Neural crest cell (in vitro differentiated cells): ENCODE measurements at regions not wholly inside any gene's neighbourhood (a gene's known extent, or its start where the extent isn't known, plus 50 kb on each side); places are given as distances from the start of the nearest gene placed in this dataset.

Experiments
- DNase-seq: peaks from one replicate; pipeline ENCODE4 v3.0.0; 2021; ENCODE audit warnings: low read depth, mixed read lengths, low spot score
- H3K27ac Mint-ChIP-seq: one replicate; pipeline ENCODE4 v1.8.0; 2021; ENCODE audit warnings: mild to moderate bottlenecking, mixed read lengths; ENCODE audit not compliant: unreplicated experiment
- H3K27me3 Mint-ChIP-seq: 2 replicates; pipeline ENCODE4 v1.8.0; 2021; ENCODE audit warnings: low read depth, mild to moderate bottlenecking, mixed read lengths
- H3K36me3 Mint-ChIP-seq: 2 replicates; pipeline ENCODE4 v1.8.0; 2021; ENCODE audit warnings: low read depth, mild to moderate bottlenecking, mixed read lengths
- H3K4me1 Mint-ChIP-seq: 2 replicates; pipeline ENCODE4 v1.8.0; 2021; ENCODE audit warnings: mixed read lengths
- H3K4me3 Mint-ChIP-seq: one replicate; pipeline ENCODE4 v1.8.0; 2021; ENCODE audit warnings: mild to moderate bottlenecking, mixed read lengths
- H3K9me3 Mint-ChIP-seq: 2 replicates; pipeline ENCODE4 v1.8.0; 2021; ENCODE audit warnings: mixed read lengths
- CTCF ChIP-seq: fragments of 200-600 bp; sonication (generic); conservative IDR thresholded peaks from 2 replicates; pipeline ENCODE4 v1.5.0; 2021; ENCODE audit warnings: antibody characterized with exemption, mild to moderate bottlenecking

DNA sequence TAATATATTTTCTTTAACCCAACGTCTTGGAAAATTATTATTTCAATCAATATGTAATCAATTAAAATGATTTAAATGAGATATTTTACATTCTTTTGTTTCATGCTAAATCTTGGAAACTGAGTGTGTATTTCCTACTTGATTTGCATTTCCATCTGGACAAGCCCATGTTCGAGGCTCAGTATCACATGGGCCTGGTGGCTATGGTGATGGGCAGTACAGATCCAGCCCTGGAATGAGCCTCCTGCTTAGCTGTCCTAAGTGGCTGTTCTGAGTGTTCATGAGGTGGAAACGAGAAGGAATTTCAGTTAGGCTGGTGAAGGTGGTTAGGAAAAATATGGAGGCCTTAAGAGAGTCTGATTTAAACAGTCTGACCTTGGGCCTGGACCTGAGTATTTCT is 73.0 kb upstream of the ATXN1 start:
- DNase-seq = no peak
- H3K4me3 Mint-ChIP-seq = no peak overlapping the region
- H3K27me3 Mint-ChIP-seq = no peaks in the 10 kb centered on the region
- no peaks in the 10 kb centered on the region for H3K36me3 Mint-ChIP-seq
- TF ChIP-seq CTCF = no peak
- H3K4me1 Mint-ChIP-seq = peaks cover 15% of the 10 kb centered on the region
- no peak overlapping the region for H3K27ac Mint-ChIP-seq
- H3K9me3 Mint-ChIP-seq = no peaks in the 10 kb centered on the region

DNA sequence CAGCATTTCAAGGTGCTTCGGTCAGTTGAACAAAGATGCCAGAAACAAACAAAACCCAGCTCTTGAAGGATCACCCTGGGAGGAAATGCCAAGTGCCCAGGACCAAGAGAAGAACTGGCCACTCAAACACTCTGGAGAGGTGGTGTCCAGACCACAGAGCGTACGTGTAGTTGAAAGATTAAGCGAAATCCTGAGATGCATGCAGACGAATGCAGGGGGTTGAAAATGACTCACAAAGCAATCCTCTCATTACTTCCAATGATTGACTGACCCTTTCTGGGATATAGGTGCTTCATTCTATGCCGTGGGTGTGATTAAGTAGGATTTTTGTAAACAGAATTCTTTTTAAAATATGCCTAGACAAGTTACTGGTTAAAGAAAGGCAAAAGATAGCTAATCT is 71.5 kb upstream of the ATXN1 start:
- Mint-ChIP-seq H3K27ac (no peak overlapping the region), H3K4me3 (no peak overlapping the region), H3K4me1 (peaks cover 15% of the 10 kb centered on the region), H3K36me3 (no peaks in the 10 kb centered on the region), H3K9me3 (no peaks in the 10 kb centered on the region), H3K27me3 (no peaks in the 10 kb centered on the region)
- no peak for DNase-seq
- TF ChIP-seq CTCF = no peak

DNA sequence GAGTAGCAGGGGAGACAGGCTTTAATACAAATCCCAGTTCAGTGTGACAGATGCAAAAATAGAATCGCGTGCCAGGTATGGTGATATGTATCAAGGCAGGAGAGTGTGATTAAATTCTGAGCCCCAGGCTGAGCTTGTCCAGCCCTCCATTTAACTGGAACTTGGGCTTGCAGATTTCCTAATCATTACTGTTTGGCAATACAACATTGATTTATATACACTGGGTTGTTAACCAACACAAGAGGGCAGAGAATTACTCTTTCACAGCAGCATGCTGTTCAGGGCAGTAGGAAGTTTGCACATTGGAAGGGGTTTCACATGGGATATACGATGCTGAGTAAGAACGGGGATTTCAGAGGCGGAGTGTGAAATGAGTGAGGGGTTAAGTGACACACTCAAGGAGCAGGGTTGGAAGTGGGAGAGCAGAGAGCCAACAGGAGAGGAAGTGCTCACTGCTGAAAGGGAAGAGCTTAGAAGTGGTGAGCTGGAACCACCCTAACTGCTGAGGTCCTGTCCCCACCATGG is 70.8 kb upstream of the ATXN1 start:
- no peak for TF ChIP-seq CTCF
- H3K27ac Mint-ChIP-seq = no peak overlapping the region
- DNase-seq = no peak
- no peaks in the 10 kb centered on the region for H3K9me3 Mint-ChIP-seq
- H3K36me3 Mint-ChIP-seq = no peaks in the 10 kb centered on the region
- H3K4me3 Mint-ChIP-seq = no peak overlapping the region
- peaks cover 14% of the 10 kb centered on the region for H3K4me1 Mint-ChIP-seq
- H3K27me3 Mint-ChIP-seq = peaks cover 3% of the 10 kb centered on the region

DNA sequence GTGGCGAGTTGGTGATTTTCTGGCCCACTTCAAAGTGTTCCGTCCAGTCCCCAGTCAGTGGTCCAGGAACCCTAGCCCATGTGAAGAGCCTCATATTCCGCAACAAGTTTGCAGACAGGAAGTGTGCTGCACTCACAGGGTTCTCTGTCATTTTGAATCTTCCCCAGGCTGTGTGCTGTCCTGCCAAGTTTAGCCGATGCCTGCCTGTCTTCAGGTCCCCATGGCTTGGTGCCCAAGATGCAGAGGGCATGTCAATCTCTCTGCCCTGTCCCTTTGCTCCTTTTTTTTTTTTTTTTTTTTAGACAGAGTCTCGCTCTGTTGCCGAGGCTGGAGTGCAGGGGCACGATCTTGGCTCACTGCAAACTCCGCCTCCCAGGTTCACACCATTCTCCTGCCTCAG is 69.9 kb upstream of the ATXN1 start:
- no peak for TF ChIP-seq CTCF
- H3K36me3 Mint-ChIP-seq = no peaks in the 10 kb centered on the region
- H3K27me3 Mint-ChIP-seq = peaks cover 3% of the 10 kb centered on the region
- H3K4me3 Mint-ChIP-seq = no peak overlapping the region
- DNase-seq = no peak
- no peaks in the 10 kb centered on the region for H3K9me3 Mint-ChIP-seq
- no peak overlapping the region for H3K27ac Mint-ChIP-seq
- peaks cover 4% of the 10 kb centered on the region for H3K4me1 Mint-ChIP-seq

DNA sequence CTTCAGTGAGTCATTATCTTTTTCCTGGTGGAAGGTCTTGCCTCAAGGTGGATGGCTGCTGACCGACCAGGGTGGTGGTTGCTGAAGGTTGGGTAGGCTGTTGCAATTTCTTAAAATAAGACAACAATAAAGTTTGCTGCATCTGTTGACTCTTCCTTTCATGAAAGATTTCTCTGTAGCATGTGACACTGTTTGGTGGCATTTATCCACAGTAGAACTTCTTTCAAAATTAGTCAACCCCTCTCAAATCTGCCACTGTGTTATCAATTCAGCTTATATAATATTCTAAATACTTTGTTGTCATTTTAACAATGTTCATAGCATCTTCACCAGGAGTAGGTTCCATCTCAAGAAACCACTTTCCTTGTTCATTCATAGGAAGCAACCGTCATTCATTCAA is 66.8 kb upstream of the ATXN1 start:
- Mint-ChIP-seq H3K9me3 (no peaks in the 10 kb centered on the region), H3K36me3 (no peaks in the 10 kb centered on the region), H3K4me1 (no peaks in the 10 kb centered on the region), H3K27me3 (peaks cover 10% of the 10 kb centered on the region), H3K27ac (no peak overlapping the region), H3K4me3 (no peak overlapping the region)
- TF ChIP-seq CTCF = no peak
- no peak for DNase-seq

DNA sequence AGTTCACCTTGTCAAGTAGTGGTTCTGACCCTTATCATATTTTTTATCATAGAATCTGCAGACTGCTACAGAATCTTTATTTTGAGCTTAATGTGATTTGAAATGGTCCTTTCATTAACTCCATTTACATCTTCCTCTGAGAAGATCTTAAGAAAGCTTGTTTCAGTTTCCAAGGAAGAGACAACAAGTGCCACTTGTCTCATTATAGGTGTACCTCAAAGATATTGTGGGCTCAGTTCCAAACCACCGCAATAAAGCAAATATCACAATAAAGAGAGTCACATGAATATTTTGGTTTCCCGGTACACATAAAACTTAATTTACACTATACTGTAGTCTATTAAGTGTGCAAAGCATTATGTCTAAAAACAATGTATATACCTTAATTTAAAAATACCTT is 66.4 kb upstream of the ATXN1 start:
- Mint-ChIP-seq H3K4me3 (no peak overlapping the region), H3K4me1 (no peaks in the 10 kb centered on the region), H3K27ac (no peak overlapping the region), H3K27me3 (peaks cover 10% of the 10 kb centered on the region), H3K36me3 (no peaks in the 10 kb centered on the region), H3K9me3 (no peaks in the 10 kb centered on the region)
- DNase-seq = no peak
- TF ChIP-seq CTCF = no peak
